GM12878 (cell line): ENCODE measurements at regions not wholly inside any gene's neighbourhood (a gene's known extent, or its start where the extent isn't known, plus 50 kb on each side); places are given as distances from the start of the nearest gene placed in this dataset.

ENCODE experiments used
- ATAC-seq: fragments of 200-7000 bp; cut with Tn5 transposase; 3 replicates; pipeline ENCODE4 v1.9.1; 2020; ENCODE audit warnings: mild to moderate bottlenecking, moderate library complexity
- BruUV-seq: library from RNA; stranded (reverse); fragments of 400-500 nt; replicated peaks from 2 replicates; lab custom pipeline; 2021; lab: Mats Ljungman, UMichigan
- CTCF ChIA-PET: fragments of 300-600 bp; sonication (Branson Sonifier 250); formaldehyde crosslinking; extraction: SDS; loops from one replicate; lab custom pipeline; 2021; ENCODE audit warnings: inconsistent platforms; lab: Yijun Ruan, JAX
- POLR2A ChIA-PET: fragments of 350-600 bp; formaldehyde crosslinking; extraction: SDS; loops from one replicate; lab custom pipeline; 2021; ENCODE audit warnings: inconsistent platforms; lab: Charles Lee
- RAD21 ChIA-PET: fragments of 300-600 bp; sonication (Branson Sonifier 250); formaldehyde crosslinking; loops from one replicate; lab custom pipeline; 2023; ENCODE audit warnings: antibody characterized with exemption; ENCODE audit not compliant: unreplicated experiment; lab: Charles Lee
- SMC1A ChIA-PET: fragments of 300-600 bp; sonication (Branson Sonifier 250); formaldehyde crosslinking; loops from one replicate; lab custom pipeline; 2023; ENCODE audit not compliant: unreplicated experiment, uncharacterized antibody; lab: Charles Lee
- DNase-seq: peaks from one replicate; pipeline ENCODE4 v3.0.0-alpha.2; 2011; ENCODE audit warnings: low read depth, low spot score
- FAIRE-seq: peaks from 3 replicates; lab custom pipeline; 2011; peaks lifted over from hg19 to GRCh38; lab: Jason Lieb, UNC
- H2AFZ ChIP-seq: 2 replicates; pipeline ENCODE4 v1.6.0; 2011; ENCODE audit warnings: low read depth, low read length, control low read depth; ENCODE audit not compliant: control insufficient read depth
- H3K27ac ChIP-seq: 2 replicates; pipeline ENCODE4 v1.5.1; 2011; ENCODE audit warnings: control low read depth; ENCODE audit not compliant: control insufficient read depth, insufficient read depth
- H3K27me3 ChIP-seq, 2 experiments: replicated peaks in 1 of 2; 2 replicates each; pipeline versions ENCODE4 v1.6.0 to v1.6.1; 2011; ENCODE audit warnings: low read length in 1 of 2; ENCODE audit not compliant: control insufficient read depth in 2 of 2, insufficient read depth in 2 of 2
- H3K36me3 ChIP-seq, 2 experiments: 2 replicates each; pipeline ENCODE4 v1.5.1; 2011; ENCODE audit warnings: low read length in 1 of 2; ENCODE audit not compliant: control insufficient read depth in 2 of 2, insufficient read depth in 2 of 2
- H3K4me1 ChIP-seq: 2 replicates; pipeline ENCODE4 v1.6.1; 2011; ENCODE audit warnings: mild to moderate bottlenecking, low read length, moderate library complexity, mixed read lengths; ENCODE audit not compliant: control insufficient read depth, insufficient read depth
- H3K4me2 ChIP-seq: 2 replicates; pipeline ENCODE4 v1.6.0; 2011; ENCODE audit warnings: control low read depth; ENCODE audit not compliant: control insufficient read depth, insufficient read depth
- H3K4me3 ChIP-seq: fragments of 200-600 bp; sonication (generic); 2 replicates; pipeline ENCODE4 v1.5.1; 2016
- H3K79me2 ChIP-seq: 2 replicates; pipeline ENCODE4 v1.6.0; 2011; ENCODE audit warnings: low read length; ENCODE audit not compliant: control insufficient read depth, insufficient read depth
- H3K9ac ChIP-seq: 2 replicates; pipeline ENCODE4 v1.8.0; 2011; ENCODE audit warnings: low read length, control low read depth, mixed read lengths; ENCODE audit not compliant: control insufficient read depth, insufficient read depth
- H3K9me3 ChIP-seq: replicated peaks from 3 replicates; pipeline ENCODE4 v1.5.1; 2011; ENCODE audit warnings: mild to moderate bottlenecking, low read length; ENCODE audit not compliant: control insufficient read depth, insufficient read depth
- H4K20me1 ChIP-seq: 2 replicates; pipeline ENCODE4 v1.6.0; 2011; ENCODE audit not compliant: control insufficient read depth, insufficient read depth
- CREB1 ChIP-seq: IDR thresholded peaks from 2 replicates; pipeline ENCODE4 v1.6.1; 2012; ENCODE audit warnings: low read depth, mild to moderate bottlenecking, inconsistent platforms
- GATAD2B ChIP-seq: fragments of 450-650 bp; conservative IDR thresholded peaks from 2 replicates; pipeline ENCODE4 v1.6.1; 2017; ENCODE audit warnings: low read depth, mild to moderate bottlenecking, moderate library complexity
- MEF2A ChIP-seq: IDR thresholded peaks from 2 replicates; pipeline ENCODE4 v1.6.1; 2011; ENCODE audit warnings: low read depth, mild to moderate bottlenecking, low read length, moderate library complexity; ENCODE audit not compliant: insufficient read depth
- MTA3 ChIP-seq: IDR thresholded peaks from 2 replicates; pipeline ENCODE4 v1.6.1; 2012; ENCODE audit warnings: low read length, inconsistent platforms, borderline replicate concordance
- MYC ChIP-seq: IDR thresholded peaks from 2 replicates; pipeline ENCODE4 v1.6.1; 2011; ENCODE audit warnings: mild to moderate bottlenecking, low read length, moderate library complexity, inconsistent platforms; ENCODE audit not compliant: insufficient read depth, insufficient replicate concordance, insufficient read length, severe bottlenecking
- NR2C1 ChIP-seq: fragments of 450-650 bp; IDR thresholded peaks from 2 replicates; pipeline ENCODE4 v1.6.1; 2017; ENCODE audit warnings: antibody characterized with exemption, mild to moderate bottlenecking, moderate library complexity
- NRF1 ChIP-seq: conservative IDR thresholded peaks from 2 replicates; pipeline ENCODE4 v1.6.1; 2011; ENCODE audit warnings: mild to moderate bottlenecking, low read depth, low read length, improper control_type of control experiment
- POLR2A ChIP-seq: IDR thresholded peaks from 2 replicates; pipeline ENCODE4 v1.6.1; 2011; ENCODE audit warnings: low read depth, mild to moderate bottlenecking, low read length
- POLR2AphosphoS2 ChIP-seq: IDR thresholded peaks from 2 replicates; pipeline ENCODE4 v1.6.1; 2011; ENCODE audit warnings: low read depth, mild to moderate bottlenecking, low read length, improper control_type of control experiment, moderate library complexity
- RB1 ChIP-seq: fragments of 450-650 bp; formaldehyde crosslinking; IDR thresholded peaks from 2 replicates; pipeline ENCODE4 v1.6.1; 2017; ENCODE audit warnings: mild to moderate bottlenecking, borderline replicate concordance
- SMAD1 ChIP-seq: fragments of 450-650 bp; IDR thresholded peaks from 2 replicates; pipeline ENCODE4 v1.6.1; 2018; ENCODE audit warnings: mild to moderate bottlenecking, low read depth; ENCODE audit not compliant: partially characterized antibody
- TCF12 ChIP-seq: IDR thresholded peaks from 2 replicates; pipeline ENCODE4 v1.6.1; 2011; ENCODE audit warnings: low read depth, mild to moderate bottlenecking, low read length
- USF1 ChIP-seq: IDR thresholded peaks from 2 replicates; pipeline ENCODE4 v1.6.1; 2011; ENCODE audit warnings: borderline replicate concordance, low read depth, mild to moderate bottlenecking, moderate library complexity, mixed read lengths, low read length; ENCODE audit not compliant: insufficient read depth; ENCODE audit errors: extremely low read length
- ZBED1 ChIP-seq: IDR thresholded peaks from 2 replicates; pipeline ENCODE4 v1.6.1; 2016; ENCODE audit warnings: borderline replicate concordance
- WGBS: methylation state at CpG from one replicate; pipeline ENCODE4 v1.1.6; 2016; ENCODE audit warnings: low lambda C conversion rate; ENCODE audit not compliant: insufficient replicate concordance, insufficient coverage; ENCODE audit errors: missing lambda C conversion rate; 5-methylcytosine and 5-hydroxymethylcytosine counted together
- in situ Hi-C: fragments of 300-500 bp; cut with MboI; formaldehyde crosslinking; loops from 9 replicates; pipeline ENCODE4 v1.14.3; 2018; ENCODE audit warnings: mixed read lengths
- intact Hi-C: fragments of 100-400 bp; cut with micrococcal nuclease; formaldehyde crosslinking; loops from one replicate; pipeline ENCODE4 v1.14.2; 2022; ENCODE audit not compliant: unreplicated experiment
- TF ChIP-seq, protein P1 (sequence below): fragments of 150-350 bp; IDR thresholded peaks from 2 replicates; pipeline ENCODE4 v1.6.1; 2014; ENCODE audit warnings: mild to moderate bottlenecking, low read depth, low read length

DNA sequence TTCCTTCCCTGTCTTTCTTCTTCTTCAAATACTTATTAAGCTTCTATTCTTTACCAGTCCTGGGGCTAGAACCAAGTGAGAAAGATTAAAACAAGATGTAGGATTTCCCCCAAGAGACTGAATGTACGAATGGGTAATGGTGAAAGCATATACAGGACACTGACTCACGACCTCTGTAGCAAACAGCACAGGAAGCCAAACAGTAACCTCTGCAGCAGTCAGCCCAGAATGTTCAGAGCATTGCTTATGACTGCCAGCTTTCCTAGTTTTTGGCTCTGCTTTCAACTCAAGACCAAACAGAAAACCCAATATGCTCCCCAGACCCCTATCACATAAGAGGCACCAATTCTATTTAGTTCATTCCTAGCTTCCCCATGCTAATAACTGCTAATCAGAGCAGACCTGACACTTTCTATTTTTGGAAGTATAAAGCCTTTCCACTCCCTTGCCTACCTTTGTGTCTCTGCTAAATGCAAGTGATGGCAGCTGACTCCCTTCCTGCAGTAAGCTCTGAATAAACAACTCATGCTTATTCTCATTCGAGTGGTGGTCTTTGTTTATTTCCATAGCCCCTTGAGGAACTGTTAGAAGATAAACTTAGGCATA, 690.6 kb downstream of the EPM2A start:
- Histone ChIP-seq H4K20me1 (no peaks in the 10 kb centered on the region), H3K9ac (no peak overlapping the region), H3K9me3 (no peaks in the 10 kb centered on the region), H2AFZ (no peak overlapping the region), H3K79me2 (no peaks in the 10 kb centered on the region), H3K4me1 (no peaks in the 10 kb centered on the region), H3K36me3 (no peaks in the 10 kb centered on the region), H3K27me3 (no peaks in the 10 kb centered on the region), H3K27ac (no peak overlapping the region), H3K4me3 (no peak overlapping the region), H3K4me2 (no peak overlapping the region)
- ATAC-seq (no peak), FAIRE-seq (no peak), DNase-seq (no peak)
- ChIA-PET RAD21 (no interaction called here), SMC1A (no interaction called here), CTCF (no interaction called here), POLR2A (no interaction called here)
- intact Hi-C loops: no loop called here
- WGBS: 10% methylated on average over 3 of the region's 3 CpGs
- no TSS peak for BruUV-seq
- in situ Hi-C loops: no loop called here
- no peak for TF ChIP-seq NRF1
- no peak for TF ChIP-seq ZBED1
- no peak for TF ChIP-seq POLR2A
- TF ChIP-seq MYC: no peak

GRCh38 chr6:145045582-145045981, 689.7 kb downstream of the EPM2A start:
- CTCF ChIA-PET: no interaction called here
- no peaks in the 10 kb centered on the region for H3K27me3 ChIP-seq
- H3K9me3 ChIP-seq: no peaks in the 10 kb centered on the region
- no peaks in the 10 kb centered on the region for H4K20me1 ChIP-seq
- no peaks in the 10 kb centered on the region for H3K36me3 ChIP-seq
- no peaks in the 10 kb centered on the region for H3K4me1 ChIP-seq
- POLR2A ChIA-PET: no interaction called here
- H3K9ac ChIP-seq: no peak overlapping the region
- ATAC-seq (no peak), DNase-seq (no peak), FAIRE-seq (no peak)
- no peak overlapping the region for H2AFZ ChIP-seq
- no peak overlapping the region for H3K27ac ChIP-seq
- no TSS peak for BruUV-seq
- H3K4me2 ChIP-seq: no peak overlapping the region
- no peak overlapping the region for H3K4me3 ChIP-seq
- in situ Hi-C loops (no loop called here), intact Hi-C loops (no loop called here)
- SMC1A ChIA-PET: no interaction called here
- H3K79me2 ChIP-seq: no peaks in the 10 kb centered on the region
- RAD21 ChIA-PET: no interaction called here
- TF ChIP-seq TCF12: no peak
- TF ChIP-seq POLR2AphosphoS2: no peak
- TF ChIP-seq USF1: no peak
- no peak for TF ChIP-seq SMAD1
- TF ChIP-seq CREB1: no peak
- no peak for TF ChIP-seq MTA3
- no peak for TF ChIP-seq POLR2A
- TF ChIP-seq RB1: no peak
- TF ChIP-seq GATAD2B: no peak
- TF ChIP-seq, protein P1, sequence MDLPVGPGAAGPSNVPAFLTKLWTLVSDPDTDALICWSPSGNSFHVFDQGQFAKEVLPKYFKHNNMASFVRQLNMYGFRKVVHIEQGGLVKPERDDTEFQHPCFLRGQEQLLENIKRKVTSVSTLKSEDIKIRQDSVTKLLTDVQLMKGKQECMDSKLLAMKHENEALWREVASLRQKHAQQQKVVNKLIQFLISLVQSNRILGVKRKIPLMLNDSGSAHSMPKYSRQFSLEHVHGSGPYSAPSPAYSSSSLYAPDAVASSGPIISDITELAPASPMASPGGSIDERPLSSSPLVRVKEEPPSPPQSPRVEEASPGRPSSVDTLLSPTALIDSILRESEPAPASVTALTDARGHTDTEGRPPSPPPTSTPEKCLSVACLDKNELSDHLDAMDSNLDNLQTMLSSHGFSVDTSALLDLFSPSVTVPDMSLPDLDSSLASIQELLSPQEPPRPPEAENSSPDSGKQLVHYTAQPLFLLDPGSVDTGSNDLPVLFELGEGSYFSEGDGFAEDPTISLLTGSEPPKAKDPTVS: no peak
- TF ChIP-seq NR2C1: no peak
- no peak for TF ChIP-seq MEF2A
